ENCODE measurements at regions not wholly inside any gene's neighbourhood (a gene's known extent, or its start where the extent isn't known, plus 50 kb on each side); places are given as distances from the start of the nearest gene placed in this dataset.

GRCh38 chr18:34121200-34121721 is 103.5 kb downstream of the NOL4 start:
- TF ChIP-seq CTCF (conservative IDR thresholded peaks at IDR 0.05 in 1 of 2, IDR thresholded peaks at IDR 0.05 in 1 of 2; ENCODE audit: extremely low read depth in 1 of 2, insufficient read depth in 1 of 2, low read depth in 1 of 2, low read length in 2 of 2) (no peak), EZH2 (IDR thresholded peaks at IDR 0.05; ENCODE audit: borderline replicate concordance, low read length) (no peak)

Data from mammary epithelial cell (primary cell).